Prostate gland (tissue), 2 donors: ENCODE measurements at regions not wholly inside any gene's neighbourhood (a gene's known extent, or its start where the extent isn't known, plus 50 kb on each side); places are given as distances from the start of the nearest gene placed in this dataset.
"Not testable (repeated sequence)": the region's sequence is repeated elsewhere in the genome, so short reads cannot be mapped to it uniquely, and the experiment has no call there.

Experiments used
- CTCF ChIP-seq, 4 experiments: fragments of 200-600 bp in 2 of 4; fragments of 450-650 bp in 2 of 4; sonication (generic) in 2 of 4; IDR thresholded peaks; 1 replicate in 3 of 4; 2 replicates in 1 of 4; pipeline ENCODE4 v1.5.1; 2016 to 2019; ENCODE audit warnings: antibody characterized with exemption in 4 of 4, mild to moderate bottlenecking in 2 of 4, moderate library complexity in 2 of 4
- POLR2A ChIP-seq: fragments of 450-650 bp; IDR thresholded peaks from one replicate; pipeline ENCODE4 v1.6.1; 2016; ENCODE audit warnings: antibody characterized with exemption, mild to moderate bottlenecking
- POLR2AphosphoS5 ChIP-seq: sonication (generic); formaldehyde crosslinking; IDR thresholded peaks from one replicate; pipeline ENCODE4 v1.6.1; 2017; ENCODE audit warnings: antibody characterized with exemption

GRCh38 chr14:30278856-30279255 is 280.1 kb upstream of the G2E3 start:
- TF ChIP-seq POLR2A; CTCF (IDR thresholded peaks at IDR 0.05); POLR2AphosphoS5: not testable (repeated sequence)
